ENCODE measurements at regions not wholly inside any gene's neighbourhood (a gene's known extent, or its start where the extent isn't known, plus 50 kb on each side); places are given as distances from the start of the nearest gene placed in this dataset.
"Not testable (repeated sequence)": the region's sequence is repeated elsewhere in the genome, so short reads cannot be mapped to it uniquely, and the experiment has no call there.

DNA sequence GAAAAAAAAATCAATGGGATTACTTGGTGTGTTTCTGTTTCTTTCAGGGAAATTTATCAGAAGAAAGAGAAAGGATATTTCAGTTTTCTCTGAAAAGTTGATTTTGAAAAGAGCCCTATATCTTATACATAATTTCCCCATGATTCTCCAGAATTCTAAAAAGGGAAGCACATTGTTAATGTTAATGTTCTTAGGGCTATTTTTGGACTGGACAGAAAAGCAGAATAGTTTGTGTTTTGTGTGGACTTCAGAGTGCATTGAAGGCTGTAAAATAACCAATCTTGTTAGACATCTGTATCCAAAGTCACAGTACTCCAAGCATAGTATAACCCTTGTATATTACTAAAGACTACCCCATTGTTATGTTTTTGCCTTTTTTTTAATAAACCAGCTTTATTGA lies 130.3 kb downstream of the SEPTIN7 start:
- H3K27ac ChIP-seq; H3K4me1 ChIP-seq; H3K36me3 ChIP-seq; H3K4me3 ChIP-seq; DNase-seq; intact Hi-C loops (cut with DNase I; ENCODE audit: low total_unique reads); H3K9me3 ChIP-seq; H3K27me3 ChIP-seq (replicated peaks in 1 of 7): not testable (repeated sequence)

DNA sequence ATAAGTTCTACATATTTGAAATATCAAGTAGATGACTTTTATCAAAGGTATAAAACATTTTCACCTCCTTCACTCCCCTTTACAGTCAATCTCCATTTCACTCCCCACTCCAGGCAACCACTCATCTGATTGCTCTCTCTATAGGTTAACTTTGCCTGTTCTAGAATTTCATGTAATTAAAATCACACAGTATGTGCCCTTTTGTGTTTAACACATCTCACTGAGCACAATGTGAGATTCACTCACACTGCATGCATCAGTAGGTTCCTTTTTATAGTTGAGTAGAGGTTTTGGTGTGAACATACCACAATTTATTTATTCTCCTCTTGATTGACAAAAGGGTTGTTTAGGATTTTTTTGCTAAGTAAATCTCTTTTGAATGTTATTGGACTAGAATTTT lies 130.7 kb downstream of the SEPTIN7 start:
- intact Hi-C loops (cut with DNase I; ENCODE audit: low total_unique reads); H3K36me3 ChIP-seq; H3K4me1 ChIP-seq; H3K9me3 ChIP-seq; H3K27ac ChIP-seq; DNase-seq; H3K4me3 ChIP-seq; H3K27me3 ChIP-seq (replicated peaks in 1 of 7): not testable (repeated sequence)

DNA sequence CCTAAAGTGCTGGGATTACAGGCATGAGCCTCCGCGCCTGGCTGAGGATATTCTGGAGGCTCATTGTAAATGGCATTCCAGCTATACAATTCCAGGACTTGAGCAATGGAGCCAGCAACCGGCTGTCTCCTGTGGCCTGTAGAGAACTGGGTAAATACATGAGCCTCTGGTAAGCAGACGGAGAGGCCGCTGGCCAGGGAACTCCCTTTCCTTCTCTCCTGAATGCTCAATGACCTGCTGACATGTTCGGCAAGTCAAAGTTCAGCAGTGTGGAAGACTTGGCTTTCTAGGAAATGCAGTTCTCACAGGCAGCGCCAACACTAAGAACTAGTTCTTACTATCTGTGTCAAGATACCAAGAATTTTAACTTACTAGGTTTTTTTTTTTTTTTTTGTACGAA lies 139.8 kb downstream of the SEPTIN7 start:
- WGBS, 5 donors = 91 to 95% (median 94%) methylated on average over 8 of the region's 8 CpGs
- intact Hi-C loops (cut with DNase I; ENCODE audit: low total_unique reads); H3K4me3 ChIP-seq; H3K9me3 ChIP-seq; DNase-seq; H3K4me1 ChIP-seq; H3K27me3 ChIP-seq (replicated peaks in 1 of 7); H3K27ac ChIP-seq; H3K36me3 ChIP-seq: not testable (repeated sequence)

DNA sequence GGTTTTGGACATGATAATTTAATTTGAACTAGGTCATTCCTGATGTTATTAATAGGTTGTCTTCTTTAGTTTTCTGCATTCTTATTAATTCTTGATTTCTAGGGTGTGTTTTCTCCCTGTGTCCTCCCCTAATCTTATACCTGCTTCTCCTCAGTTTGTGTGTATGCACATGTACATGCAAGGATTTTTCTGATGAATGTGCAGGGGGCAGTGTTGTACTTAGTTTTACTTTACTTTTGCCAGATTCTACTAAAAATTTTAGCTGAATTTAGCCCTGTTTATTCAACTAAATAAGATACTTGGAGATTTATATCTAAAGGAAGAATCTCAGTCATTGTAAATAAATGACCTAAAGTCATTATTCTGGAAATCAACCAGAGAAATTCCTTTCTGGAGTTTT lies 144.8 kb downstream of the SEPTIN7 start:
- H3K27me3 ChIP-seq (replicated peaks in 1 of 7); DNase-seq; H3K36me3 ChIP-seq; H3K4me3 ChIP-seq; H3K4me1 ChIP-seq; H3K27ac ChIP-seq; intact Hi-C loops (cut with DNase I; ENCODE audit: low total_unique reads); H3K9me3 ChIP-seq: not testable (repeated sequence)

DNA sequence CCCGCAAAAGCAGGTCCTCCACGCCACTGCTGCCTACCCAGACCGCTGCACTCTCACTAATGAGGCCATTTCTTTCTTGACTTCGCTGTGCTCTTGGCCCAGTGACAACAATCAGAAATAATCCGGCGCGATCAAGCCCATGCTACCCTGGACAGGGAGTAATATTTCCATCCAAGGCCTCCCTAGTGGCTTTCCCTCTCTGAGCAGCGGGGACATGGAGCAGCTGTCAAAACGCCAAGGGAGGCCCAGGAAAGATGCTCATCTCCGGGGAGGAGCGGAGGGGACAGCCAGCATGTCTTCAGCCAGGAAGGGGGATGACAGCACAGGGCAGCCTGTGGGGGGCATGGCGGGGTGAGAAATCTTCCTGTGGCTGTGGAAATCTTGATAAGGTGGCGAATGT lies 154.9 kb downstream of the SEPTIN7 start:
- H3K36me3 ChIP-seq; H3K27me3 ChIP-seq (replicated peaks in 1 of 7); DNase-seq; H3K4me1 ChIP-seq; H3K9me3 ChIP-seq; H3K27ac ChIP-seq; H3K4me3 ChIP-seq; intact Hi-C loops (cut with DNase I; ENCODE audit: low total_unique reads): not testable (repeated sequence)
- WGBS, 5 donors = 79 to 90% (median 84%) methylated on average over 13 of the region's 13 CpGs

DNA sequence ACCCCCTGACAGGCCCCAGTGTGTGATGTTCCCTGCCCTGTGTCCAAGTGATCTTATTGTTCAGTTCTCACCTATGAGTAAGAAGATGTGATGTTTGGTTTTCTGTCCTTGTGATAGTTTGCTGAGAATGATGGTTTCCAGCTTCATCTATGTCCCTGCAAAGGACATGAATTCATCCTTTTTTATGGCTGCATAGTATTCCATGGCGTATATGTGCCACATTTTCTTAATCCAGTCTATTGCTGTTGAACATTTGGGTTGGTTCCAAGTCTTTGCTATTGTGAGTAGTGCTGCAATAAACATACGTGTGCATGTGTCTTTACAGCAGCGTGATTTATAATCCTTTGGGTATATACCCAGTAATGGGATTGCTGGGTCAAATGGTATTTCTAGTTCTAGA lies 156.1 kb downstream of the SEPTIN7 start:
- H3K9me3 ChIP-seq; H3K4me3 ChIP-seq; H3K4me1 ChIP-seq; intact Hi-C loops (cut with DNase I; ENCODE audit: low total_unique reads); H3K27me3 ChIP-seq (replicated peaks in 1 of 7); H3K36me3 ChIP-seq; DNase-seq; H3K27ac ChIP-seq: not testable (repeated sequence)
- WGBS, 5 donors = 90 to 96% (median 94%) methylated on average over 3 of the region's 3 CpGs

DNA sequence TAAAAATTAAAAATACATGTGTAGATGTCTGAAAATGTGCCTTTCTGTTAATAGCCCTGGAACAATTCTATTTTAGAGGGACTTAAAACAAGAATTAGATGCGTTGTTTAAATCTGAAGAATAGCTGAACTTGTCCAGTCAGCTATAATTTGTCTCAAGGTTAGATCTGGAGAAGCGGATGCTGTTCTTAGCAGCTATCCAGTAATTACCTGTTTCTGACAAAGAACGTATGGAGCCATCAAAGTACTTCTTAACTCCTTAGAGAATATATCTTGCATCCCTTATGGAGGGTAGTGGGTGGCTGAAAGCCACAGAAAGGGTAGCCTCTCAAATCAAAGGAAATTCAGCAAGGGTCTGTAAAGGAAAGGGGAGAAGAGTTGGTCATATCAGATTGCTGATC lies 160.4 kb downstream of the SEPTIN7 start:
- DNase-seq; H3K9me3 ChIP-seq; H3K27me3 ChIP-seq (replicated peaks in 1 of 7); intact Hi-C loops (cut with DNase I; ENCODE audit: low total_unique reads); H3K4me3 ChIP-seq; H3K4me1 ChIP-seq; H3K27ac ChIP-seq; H3K36me3 ChIP-seq: not testable (repeated sequence)
- 60 to 72% (median 70%) methylated on average over 3 of the region's 3 CpGs for WGBS, 5 donors

DNA sequence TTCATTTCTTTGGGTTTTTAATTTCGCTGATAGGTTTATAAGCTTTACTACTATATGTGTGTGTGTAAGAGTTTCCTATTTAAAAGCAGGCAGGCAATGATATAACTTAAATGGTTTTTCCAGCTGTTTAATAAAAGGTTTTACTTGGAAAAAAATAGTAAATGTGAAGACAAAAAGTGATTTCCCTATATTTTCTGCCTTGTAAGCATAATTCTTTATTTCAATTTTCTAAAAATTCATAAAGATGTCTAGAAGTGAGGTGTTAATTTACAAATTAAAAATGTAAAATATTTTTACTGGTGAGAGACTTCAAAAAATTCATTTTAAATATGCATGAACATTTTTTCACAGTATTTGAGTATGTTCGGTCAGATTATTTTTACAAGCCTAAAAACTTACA lies 161.8 kb downstream of the SEPTIN7 start:
- DNase-seq; H3K27ac ChIP-seq; H3K9me3 ChIP-seq; H3K4me1 ChIP-seq; intact Hi-C loops (cut with DNase I; ENCODE audit: low total_unique reads); H3K4me3 ChIP-seq; H3K27me3 ChIP-seq (replicated peaks in 1 of 7); H3K36me3 ChIP-seq: not testable (repeated sequence)
- WGBS, 5 donors = 94 to 100% (median 99%) methylated on average over 2 of the region's 2 CpGs

All from spleen (tissue), 11 donors.